ENCODE measurements at regions not wholly inside any gene's neighbourhood (a gene's known extent, or its start where the extent isn't known, plus 50 kb on each side); places are given as distances from the start of the nearest gene placed in this dataset.

DNA sequence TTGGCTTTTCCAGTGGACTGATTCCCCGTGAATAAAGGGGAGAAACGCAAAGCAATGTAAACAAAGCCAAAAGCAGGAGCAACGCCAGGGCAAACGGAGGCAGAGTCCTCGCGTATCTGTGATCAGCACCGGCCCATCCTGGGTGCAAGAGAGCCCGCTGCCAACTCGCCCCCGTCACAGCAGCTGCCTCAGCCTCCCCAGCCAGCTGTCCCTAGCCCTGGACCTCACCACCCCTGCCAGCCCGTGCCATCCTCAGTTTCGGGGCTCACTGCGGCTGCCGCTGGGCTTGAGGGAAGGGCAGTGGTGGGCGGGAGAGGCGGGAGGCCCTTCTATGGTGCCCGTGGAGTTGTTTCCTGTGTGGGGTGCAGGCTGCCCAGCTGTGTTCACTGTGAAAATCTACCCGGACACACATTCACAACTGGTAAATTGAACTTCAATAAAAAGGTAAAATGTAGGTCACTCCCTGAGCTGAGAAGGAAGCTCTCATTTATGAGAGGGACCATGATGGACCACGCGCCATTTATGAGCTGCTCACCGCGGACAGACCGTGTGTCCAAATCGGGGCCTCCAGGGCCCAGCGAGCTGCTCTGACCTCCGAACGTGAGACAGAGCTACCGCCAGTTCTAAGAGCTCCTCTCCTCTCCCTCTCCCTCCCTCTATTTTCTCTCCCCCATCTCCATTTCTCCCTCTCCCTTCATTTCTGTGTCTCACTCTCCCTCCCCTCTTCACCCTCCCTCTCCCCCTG lies 330.5 kb upstream of the SFSWAP start:
- no peak overlapping the region for H3K4me3 Mint-ChIP-seq

GRCh38 chr12:131380965-131381705 lies 329.8 kb upstream of the SFSWAP start:
- Mint-ChIP-seq H3K27me3 (ENCODE audit: low read depth) (peaks cover 62% of the 10 kb centered on the region), H3K27ac (no peak overlapping the region), H3K36me3 (ENCODE audit: low read depth) (no peaks in the 10 kb centered on the region), H3K4me3 (no peak overlapping the region), H3K4me1 (no peaks in the 10 kb centered on the region), H3K9me3 (no peaks in the 10 kb centered on the region)
- TF ChIP-seq CTCF (IDR thresholded peaks at IDR 0.05; ENCODE audit: unreplicated experiment in 3 of 3), result no peak

More for the DNA sequence above, 330.5 kb upstream of the SFSWAP start:
- H3K27ac Mint-ChIP-seq, result no peak overlapping the region
- no peaks in the 10 kb centered on the region for H3K4me1 Mint-ChIP-seq
- H3K36me3 Mint-ChIP-seq (ENCODE audit: low read depth), result no peaks in the 10 kb centered on the region
- peaks cover 59% of the 10 kb centered on the region for H3K27me3 Mint-ChIP-seq (ENCODE audit: low read depth)
- no peaks in the 10 kb centered on the region for H3K9me3 Mint-ChIP-seq
- TF ChIP-seq CTCF (IDR thresholded peaks at IDR 0.05; ENCODE audit: unreplicated experiment in 3 of 3), result no peak

DNA sequence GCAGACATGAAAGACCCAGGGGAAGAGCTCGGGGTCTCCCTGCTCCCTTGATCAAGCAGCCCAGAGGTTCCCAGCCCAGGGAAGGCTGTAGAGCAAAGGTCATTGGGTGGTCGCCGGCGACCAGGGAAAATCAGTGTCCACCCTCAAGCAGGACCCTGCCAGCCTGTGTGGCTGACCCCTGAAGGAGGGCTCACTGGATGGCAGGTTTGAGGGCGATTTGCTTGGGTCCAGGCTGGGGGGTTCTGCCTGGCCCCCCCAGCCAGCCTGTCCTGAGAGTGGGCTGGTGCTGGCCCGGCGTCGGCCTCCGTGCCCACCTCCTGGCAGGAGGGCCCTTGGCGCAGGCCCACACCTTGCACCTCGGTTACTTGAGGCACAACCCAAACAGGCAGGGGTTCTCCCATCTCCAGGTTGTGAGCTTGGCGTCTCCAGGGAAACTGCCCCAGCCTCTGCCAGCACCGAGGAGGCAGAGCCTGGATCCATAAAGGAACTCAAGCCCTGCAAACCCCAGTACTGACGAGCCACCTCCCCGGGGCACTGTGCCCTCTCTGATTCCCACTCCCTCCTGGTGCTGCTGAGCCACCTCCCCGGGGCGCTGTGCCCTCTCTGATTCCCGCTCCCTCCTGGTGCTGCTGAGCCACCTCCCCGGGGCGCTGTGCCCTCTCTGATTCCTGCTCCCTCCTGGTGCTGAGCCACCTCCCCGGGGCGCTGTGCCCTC lies 329.0 kb upstream of the SFSWAP start:
- Mint-ChIP-seq H3K27ac (no peak overlapping the region), H3K4me1 (no peaks in the 10 kb centered on the region), H3K27me3 (ENCODE audit: low read depth) (peaks cover 58% of the 10 kb centered on the region), H3K9me3 (no peaks in the 10 kb centered on the region), H3K36me3 (ENCODE audit: low read depth) (no peaks in the 10 kb centered on the region), H3K4me3 (no peak overlapping the region)
- TF ChIP-seq CTCF (IDR thresholded peaks at IDR 0.05; ENCODE audit: unreplicated experiment in 3 of 3), result no peak

- H3K9me3 Mint-ChIP-seq, result no peaks in the 10 kb centered on the region
- TF ChIP-seq CTCF (IDR thresholded peaks at IDR 0.05; ENCODE audit: unreplicated experiment in 3 of 3), result no peak
- no peak overlapping the region for H3K4me3 Mint-ChIP-seq
- H3K36me3 Mint-ChIP-seq (ENCODE audit: low read depth), result no peaks in the 10 kb centered on the region
- no peaks in the 10 kb centered on the region for H3K4me1 Mint-ChIP-seq
- H3K27me3 Mint-ChIP-seq (ENCODE audit: low read depth), result peaks cover 49% of the 10 kb centered on the region
- no peak overlapping the region for H3K27ac Mint-ChIP-seq
Observed at GRCh38 chr12:131383291-131383690, 327.6 kb upstream of the SFSWAP start.

- no peak overlapping the region for H3K4me3 Mint-ChIP-seq
- H3K4me1 Mint-ChIP-seq, result no peaks in the 10 kb centered on the region
- no peak overlapping the region for H3K27ac Mint-ChIP-seq
- no peaks in the 10 kb centered on the region for H3K36me3 Mint-ChIP-seq (ENCODE audit: low read depth)
- H3K27me3 Mint-ChIP-seq (ENCODE audit: low read depth), result peaks cover 48% of the 10 kb centered on the region
- TF ChIP-seq CTCF (IDR thresholded peaks at IDR 0.05; ENCODE audit: unreplicated experiment in 3 of 3), result no peak
- no peaks in the 10 kb centered on the region for H3K9me3 Mint-ChIP-seq
Observed at GRCh38 chr12:131383741-131384543, 326.9 kb upstream of the SFSWAP start.
